ENCODE measurements at regions not wholly inside any gene's neighbourhood (a gene's known extent, or its start where the extent isn't known, plus 50 kb on each side); places are given as distances from the start of the nearest gene placed in this dataset.

GRCh38 chr9:90052366-90052765 is 447.6 kb downstream of the GADD45G start:
- no peaks in the 10 kb centered on the region for H3K27me3 ChIP-seq
- H3K36me3 ChIP-seq = no peaks in the 10 kb centered on the region
- H3K27ac ChIP-seq = no peak overlapping the region
- no peak overlapping the region for H3K4me3 ChIP-seq
- H3K4me1 ChIP-seq (ENCODE audit: low read depth) = no peaks in the 10 kb centered on the region
- no peaks in the 10 kb centered on the region for H3K9me3 ChIP-seq (ENCODE audit: low read depth)
- no peak for DNase-seq (ENCODE audit: low read depth in 1 of 2, low spot score in 1 of 2)
- TF ChIP-seq CTCF (IDR thresholded peaks at IDR 0.05; ENCODE audit: low read depth, low read length) = no peak

- Histone ChIP-seq H3K4me1 (ENCODE audit: low read depth) (no peaks in the 10 kb centered on the region), H3K4me3 (no peak overlapping the region), H3K27ac (no peak overlapping the region), H3K27me3 (no peaks in the 10 kb centered on the region), H3K36me3 (no peaks in the 10 kb centered on the region), H3K9me3 (ENCODE audit: low read depth) (no peaks in the 10 kb centered on the region)
- no peak for DNase-seq (ENCODE audit: low read depth in 1 of 2, low spot score in 1 of 2)
- TF ChIP-seq CTCF (IDR thresholded peaks at IDR 0.05; ENCODE audit: low read depth, low read length) = no peak
These were observed 448.2 kb downstream of the GADD45G start for GRCh38 chr9:90053027-90053426.

DNA sequence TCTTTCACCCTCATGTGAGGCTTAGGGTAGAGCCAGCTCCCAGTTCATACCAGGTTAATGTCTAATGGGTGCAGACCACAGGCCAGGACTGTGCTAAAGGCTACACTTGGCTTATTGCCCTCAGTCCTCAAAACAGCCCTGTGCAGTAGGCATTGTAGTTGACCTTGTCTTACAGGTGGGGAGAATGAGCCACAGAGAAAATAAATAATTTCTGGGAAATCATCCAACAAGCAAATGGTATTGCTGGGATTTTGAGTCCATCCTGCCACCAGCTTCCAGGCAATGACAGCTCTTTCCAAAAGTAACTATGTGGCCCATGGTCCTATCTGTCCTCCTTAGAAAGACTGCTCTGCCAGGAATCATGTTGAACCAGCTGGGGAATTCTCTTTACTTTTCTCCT is 450.0 kb downstream of the GADD45G start:
- H3K4me3 ChIP-seq = no peak overlapping the region
- H3K36me3 ChIP-seq = no peaks in the 10 kb centered on the region
- H3K4me1 ChIP-seq (ENCODE audit: low read depth) = no peaks in the 10 kb centered on the region
- no peak for DNase-seq (ENCODE audit: low read depth in 1 of 2, low spot score in 1 of 2)
- TF ChIP-seq CTCF (IDR thresholded peaks at IDR 0.05; ENCODE audit: low read depth, low read length) = no peak
- no peak overlapping the region for H3K27ac ChIP-seq
- no peaks in the 10 kb centered on the region for H3K9me3 ChIP-seq (ENCODE audit: low read depth)
- no peaks in the 10 kb centered on the region for H3K27me3 ChIP-seq

GRCh38 chr9:90055226-90055625 is 450.4 kb downstream of the GADD45G start:
- no peak for DNase-seq (ENCODE audit: low read depth in 1 of 2, low spot score in 1 of 2)
- H3K4me1 ChIP-seq (ENCODE audit: low read depth) = no peaks in the 10 kb centered on the region
- H3K27me3 ChIP-seq = no peaks in the 10 kb centered on the region
- TF ChIP-seq CTCF (IDR thresholded peaks at IDR 0.05; ENCODE audit: low read depth, low read length) = no peak
- H3K9me3 ChIP-seq (ENCODE audit: low read depth) = no peaks in the 10 kb centered on the region
- H3K27ac ChIP-seq = no peak overlapping the region
- H3K36me3 ChIP-seq = no peaks in the 10 kb centered on the region
- H3K4me3 ChIP-seq = no peak overlapping the region

- no peak for TF ChIP-seq CTCF (IDR thresholded peaks at IDR 0.05; ENCODE audit: low read depth, low read length)
- Histone ChIP-seq H3K27ac (no peak overlapping the region), H3K4me3 (no peak overlapping the region), H3K36me3 (no peaks in the 10 kb centered on the region), H3K4me1 (ENCODE audit: low read depth) (no peaks in the 10 kb centered on the region), H3K9me3 (ENCODE audit: low read depth) (no peaks in the 10 kb centered on the region), H3K27me3 (no peaks in the 10 kb centered on the region)
- no peak for DNase-seq (ENCODE audit: low read depth in 1 of 2, low spot score in 1 of 2)
These were observed 452.5 kb downstream of the GADD45G start for GRCh38 chr9:90057361-90057760.

DNA sequence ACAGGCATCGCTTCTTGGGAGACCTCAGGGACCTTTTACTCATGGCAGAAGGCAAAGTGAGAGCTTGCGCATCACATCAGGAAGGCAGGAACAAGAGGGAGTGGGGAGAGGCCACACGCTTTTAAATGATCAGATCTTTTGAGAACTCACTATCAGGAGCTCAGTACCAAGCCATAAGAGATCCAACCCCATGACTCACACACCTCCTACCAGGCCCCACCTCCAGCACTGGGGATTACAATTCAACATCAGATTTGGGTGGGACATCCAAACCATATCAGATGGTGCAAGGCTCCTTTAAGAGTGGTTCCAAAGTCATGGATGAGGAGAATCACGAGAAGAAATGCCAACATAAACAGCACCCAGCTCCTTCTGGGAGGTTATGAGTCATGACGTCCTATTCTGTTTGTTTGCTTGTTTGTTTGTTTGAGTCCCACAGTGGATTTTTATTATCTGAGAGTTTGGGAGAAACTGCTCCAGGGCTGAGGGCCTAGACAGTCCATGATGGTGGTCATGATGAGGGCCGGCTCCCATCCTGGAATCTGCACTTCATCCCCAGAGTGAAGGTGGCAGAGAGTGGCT is 453.5 kb downstream of the GADD45G start:
- no peaks in the 10 kb centered on the region for H3K4me1 ChIP-seq (ENCODE audit: low read depth)
- TF ChIP-seq CTCF (IDR thresholded peaks at IDR 0.05; ENCODE audit: low read depth, low read length) = no peak
- H3K4me3 ChIP-seq = no peak overlapping the region
- H3K36me3 ChIP-seq = no peaks in the 10 kb centered on the region
- no peaks in the 10 kb centered on the region for H3K27me3 ChIP-seq
- DNase-seq (ENCODE audit: low read depth in 1 of 2, low spot score in 1 of 2) = no peak
- no peak overlapping the region for H3K27ac ChIP-seq
- H3K9me3 ChIP-seq (ENCODE audit: low read depth) = no peaks in the 10 kb centered on the region

Measured in cardiac muscle cell (in vitro differentiated cells and primary cell).